IPS DF 6.9 (cell line): ENCODE measurements at regions not wholly inside any gene's neighbourhood (a gene's known extent, or its start where the extent isn't known, plus 50 kb on each side); places are given as distances from the start of the nearest gene placed in this dataset.

ENCODE experiments used
- DNase-seq: peaks from one replicate; pipeline ENCODE4 v3.0.0-alpha.2; 2013; ENCODE audit warnings: low read depth, low spot score
- H3K27ac ChIP-seq: one replicate; pipeline ENCODE4 v1.5.1; 2013; ENCODE audit warnings: low read length, control low read depth
- H3K27me3 ChIP-seq: 2 replicates; pipeline ENCODE4 v1.6.1; 2013; ENCODE audit warnings: mild to moderate bottlenecking, low read length; ENCODE audit not compliant: control insufficient read depth, insufficient read depth
- H3K36me3 ChIP-seq: 2 replicates; pipeline ENCODE4 v1.6.1; 2013; ENCODE audit warnings: low read length; ENCODE audit not compliant: control insufficient read depth, insufficient read depth
- H3K4me1 ChIP-seq: 2 replicates; pipeline ENCODE4 v1.6.1; 2013; ENCODE audit warnings: low read length; ENCODE audit not compliant: control insufficient read depth, insufficient read depth
- H3K4me3 ChIP-seq: 2 replicates; pipeline ENCODE4 v1.5.1; 2013; ENCODE audit warnings: mild to moderate bottlenecking, low read length
- H3K9me3 ChIP-seq: 2 replicates; pipeline ENCODE4 v1.6.1; 2013; ENCODE audit warnings: low read length, inconsistent platforms; ENCODE audit not compliant: control insufficient read depth, insufficient read depth
- WGBS: extraction: QIAGEN DNeasy Blood & Tissue Kit; methylation state at CpG from one replicate; pipeline ENCODE4 v1.1.7; 2013; ENCODE audit warnings: mixed read lengths, missing lambda C conversion rate; ENCODE audit not compliant: insufficient read length, insufficient coverage; 5-methylcytosine and 5-hydroxymethylcytosine counted together

- DNase-seq = no peak
- Histone ChIP-seq H3K27ac (no peak overlapping the region), H3K36me3 (no peaks in the 10 kb centered on the region), H3K4me1 (no peaks in the 10 kb centered on the region), H3K9me3 (no peaks in the 10 kb centered on the region), H3K27me3 (no peaks in the 10 kb centered on the region), H3K4me3 (no peak overlapping the region)
- no CpG with 5 or more reads among the region's 5 CpGs for WGBS
Measured at GRCh38 chr1:185565302-185565701, 168.9 kb upstream of the HMCN1 start.

DNA sequence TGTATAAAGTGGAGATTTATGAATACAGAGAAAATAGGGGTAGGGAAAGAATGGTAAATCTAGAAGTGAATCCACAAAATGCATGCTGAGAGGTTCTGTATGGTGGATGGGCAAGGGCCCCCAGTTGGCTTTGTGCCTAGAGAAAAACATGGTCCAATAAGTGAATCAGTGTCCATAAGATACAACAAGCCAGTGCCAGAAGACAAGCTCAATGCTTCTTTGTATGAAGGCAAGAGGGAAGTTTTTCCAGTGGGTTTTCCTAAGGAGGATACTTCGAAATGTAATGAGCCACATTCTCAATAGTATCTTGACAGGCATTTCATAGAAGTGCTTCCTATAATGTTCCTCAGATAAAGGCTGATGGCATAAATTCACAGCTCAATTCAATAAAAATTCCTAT, 169.4 kb upstream of the HMCN1 start:
- no peak overlapping the region for H3K4me3 ChIP-seq
- WGBS = no CpG with 5 or more reads among the region's 1 CpG
- H3K27ac ChIP-seq = no peak overlapping the region
- no peak for DNase-seq
- H3K4me1 ChIP-seq = no peaks in the 10 kb centered on the region
- H3K27me3 ChIP-seq = no peaks in the 10 kb centered on the region
- H3K9me3 ChIP-seq = no peaks in the 10 kb centered on the region
- H3K36me3 ChIP-seq = no peaks in the 10 kb centered on the region

GRCh38 chr1:185562461-185563359, 171.5 kb upstream of the HMCN1 start:
- WGBS = no CpG with 5 or more reads among the region's 6 CpGs
- Histone ChIP-seq H3K9me3 (no peaks in the 10 kb centered on the region), H3K27ac (no peak overlapping the region), H3K36me3 (no peaks in the 10 kb centered on the region), H3K4me3 (no peak overlapping the region), H3K27me3 (no peaks in the 10 kb centered on the region), H3K4me1 (no peaks in the 10 kb centered on the region)
- no peak for DNase-seq

DNA sequence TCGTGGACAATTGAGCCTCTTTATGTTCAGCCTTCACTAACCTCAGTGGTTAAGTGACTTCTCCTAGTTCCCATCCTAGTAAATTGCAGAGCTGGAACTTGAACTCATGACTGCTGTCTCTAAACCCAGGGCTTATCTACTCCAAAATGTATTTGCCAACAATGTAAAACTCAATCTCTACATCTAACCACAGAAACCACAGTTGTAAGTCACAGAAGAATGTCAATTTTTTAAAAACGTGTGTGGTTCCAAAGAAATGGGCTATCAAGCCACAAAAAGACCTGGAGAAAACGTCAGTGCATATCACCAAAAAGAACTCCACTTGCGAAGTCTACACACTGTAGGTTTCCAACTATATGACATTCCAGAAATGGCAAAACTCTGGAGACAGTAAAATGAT, 172.6 kb upstream of the HMCN1 start:
- Histone ChIP-seq H3K4me3 (no peak overlapping the region), H3K27ac (no peak overlapping the region), H3K9me3 (no peaks in the 10 kb centered on the region), H3K36me3 (no peaks in the 10 kb centered on the region), H3K27me3 (no peaks in the 10 kb centered on the region), H3K4me1 (no peaks in the 10 kb centered on the region)
- DNase-seq = no peak
- no CpG with 5 or more reads among the region's 4 CpGs for WGBS

- WGBS = no CpG with 5 or more reads among the region's 4 CpGs
- Histone ChIP-seq H3K4me1 (no peaks in the 10 kb centered on the region), H3K27me3 (no peaks in the 10 kb centered on the region), H3K4me3 (no peak overlapping the region), H3K9me3 (no peaks in the 10 kb centered on the region), H3K36me3 (no peaks in the 10 kb centered on the region), H3K27ac (no peak overlapping the region)
- no peak for DNase-seq
Measured at GRCh38 chr1:185560760-185561159, 173.4 kb upstream of the HMCN1 start.

DNA sequence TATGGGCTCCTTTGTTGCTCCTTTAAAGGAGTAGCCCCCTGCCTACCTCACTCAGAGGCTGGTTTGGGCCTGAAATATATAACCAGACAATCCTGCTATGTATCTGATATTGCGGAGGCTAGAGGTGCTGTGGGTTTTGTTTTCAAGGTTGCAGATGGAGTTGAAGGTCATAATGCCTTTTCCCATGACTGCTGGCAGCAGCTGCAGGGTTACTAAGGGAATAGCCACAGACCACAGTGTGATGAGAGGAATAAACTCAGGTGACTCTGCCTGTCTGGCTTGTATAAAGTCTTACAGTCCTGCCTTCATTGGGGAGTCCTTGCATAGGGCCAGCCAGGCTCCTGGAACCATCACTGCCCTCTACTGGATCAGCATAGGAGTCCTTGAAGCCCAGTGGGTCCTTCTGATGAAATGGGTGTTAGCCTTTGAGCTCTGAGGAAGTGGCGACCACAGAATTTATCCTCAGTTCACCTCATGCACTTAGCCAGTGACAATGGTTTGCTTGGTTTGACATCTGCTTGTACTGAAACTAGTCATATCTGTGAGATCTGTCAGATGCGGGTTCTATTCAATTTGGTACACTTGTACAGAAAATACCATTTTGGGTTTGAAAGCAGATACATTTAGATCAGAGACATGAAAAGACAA, 174.4 kb upstream of the HMCN1 start:
- Histone ChIP-seq H3K36me3 (no peaks in the 10 kb centered on the region), H3K4me3 (no peak overlapping the region), H3K9me3 (no peaks in the 10 kb centered on the region), H3K27ac (no peak overlapping the region), H3K4me1 (no peaks in the 10 kb centered on the region), H3K27me3 (no peaks in the 10 kb centered on the region)
- WGBS = no CpG with 5 or more reads among the region's 3 CpGs
- peak; percentile 47 for DNase-seq

DNA sequence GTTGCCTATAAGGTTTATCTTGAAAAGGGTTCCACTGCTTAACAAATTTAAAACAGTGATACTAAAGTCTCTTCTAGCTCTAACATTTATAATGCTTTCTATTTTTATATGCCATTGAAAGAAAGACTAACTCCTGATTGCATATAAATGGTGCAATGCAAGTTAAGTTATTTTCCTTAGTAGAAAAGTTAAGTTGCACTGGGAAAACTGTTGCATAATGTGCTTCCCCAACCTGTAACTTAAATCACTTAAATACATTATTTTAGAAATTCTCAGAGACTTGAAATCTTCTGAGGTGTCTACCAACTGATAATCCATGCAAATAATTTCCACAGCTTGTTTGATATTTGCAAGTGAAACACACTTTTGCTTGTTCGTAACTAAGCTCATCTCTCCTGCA, 175.0 kb upstream of the HMCN1 start:
- no CpG with 5 or more reads among the region's 1 CpG for WGBS
- Histone ChIP-seq H3K4me1 (no peaks in the 10 kb centered on the region), H3K27ac (no peak overlapping the region), H3K4me3 (no peak overlapping the region), H3K36me3 (no peaks in the 10 kb centered on the region), H3K9me3 (no peaks in the 10 kb centered on the region), H3K27me3 (no peaks in the 10 kb centered on the region)
- no peak for DNase-seq

- no CpG with 5 or more reads among the region's 1 CpG for WGBS
- no peak overlapping the region for H3K27ac ChIP-seq
- no peaks in the 10 kb centered on the region for H3K4me1 ChIP-seq
- no peaks in the 10 kb centered on the region for H3K27me3 ChIP-seq
- no peak overlapping the region for H3K4me3 ChIP-seq
- H3K36me3 ChIP-seq = no peaks in the 10 kb centered on the region
- no peak for DNase-seq
- H3K9me3 ChIP-seq = no peaks in the 10 kb centered on the region
Measured at GRCh38 chr1:185556561-185556960, 177.6 kb upstream of the HMCN1 start.

- H3K27me3 ChIP-seq = no peaks in the 10 kb centered on the region
- H3K9me3 ChIP-seq = no peaks in the 10 kb centered on the region
- no peak for DNase-seq
- no peak overlapping the region for H3K27ac ChIP-seq
- H3K4me1 ChIP-seq = no peaks in the 10 kb centered on the region
- H3K36me3 ChIP-seq = no peaks in the 10 kb centered on the region
- H3K4me3 ChIP-seq = no peak overlapping the region
Measured at GRCh38 chr1:185555743-185556142, 178.4 kb upstream of the HMCN1 start.

GRCh38 chr1:185551008-185551407, 183.2 kb upstream of the HMCN1 start:
- WGBS = no CpG with 5 or more reads among the region's 2 CpGs
- H3K4me3 ChIP-seq = no peak overlapping the region
- no peaks in the 10 kb centered on the region for H3K4me1 ChIP-seq
- H3K27me3 ChIP-seq = no peaks in the 10 kb centered on the region
- H3K27ac ChIP-seq = no peak overlapping the region
- no peak for DNase-seq
- H3K36me3 ChIP-seq = no peaks in the 10 kb centered on the region
- no peaks in the 10 kb centered on the region for H3K9me3 ChIP-seq

DNA sequence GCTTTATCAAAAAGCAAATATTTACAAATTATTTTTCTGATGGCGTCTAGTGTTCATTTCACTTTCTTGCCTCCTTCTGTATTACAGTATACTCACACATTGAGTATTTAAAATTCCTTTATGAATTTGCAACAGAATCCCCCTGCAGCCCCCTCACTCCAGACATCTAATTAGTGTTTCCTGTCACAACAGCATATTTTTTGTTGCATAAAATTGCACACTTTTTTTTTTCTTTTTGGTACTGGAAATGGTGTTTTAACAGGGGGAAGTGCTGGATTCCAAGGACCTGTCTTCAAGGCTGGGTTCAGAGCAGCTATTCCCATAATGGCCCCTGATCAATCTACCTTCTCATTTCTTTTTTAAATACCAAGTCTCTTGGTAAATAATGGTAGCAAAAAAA, 184.3 kb upstream of the HMCN1 start:
- WGBS = no CpG with 5 or more reads among the region's 1 CpG
- no peak overlapping the region for H3K27ac ChIP-seq

More for the DNA sequence above, 184.3 kb upstream of the HMCN1 start:
- Histone ChIP-seq H3K4me3 (no peak overlapping the region), H3K4me1 (no peaks in the 10 kb centered on the region), H3K9me3 (no peaks in the 10 kb centered on the region), H3K27me3 (no peaks in the 10 kb centered on the region), H3K36me3 (no peaks in the 10 kb centered on the region)
- no peak for DNase-seq
